Adrenal gland (tissue), 5 donors: ENCODE measurements at regions not wholly inside any gene's neighbourhood (a gene's known extent, or its start where the extent isn't known, plus 50 kb on each side); places are given as distances from the start of the nearest gene placed in this dataset.

Experiments used
- POLR2A ChIP-seq, 2 donors: fragments of 450-650 bp; IDR thresholded peaks; one replicate each; pipeline ENCODE4 v1.6.1; 2017; ENCODE audit warnings: antibody characterized with exemption in 2 of 2, mild to moderate bottlenecking in 2 of 2, moderate library complexity in 1 of 2
- TF ChIP-seq, protein P1 (sequence below), 6 experiments: fragments of 450-650 bp in 4 of 6; fragments of 200-600 bp in 2 of 6; sonication (generic) in 1 of 6; IDR thresholded peaks; 1 replicate in 5 of 6; 2 replicates in 1 of 6; pipeline versions ENCODE4 v1.5.1 to v1.8.0; 2016 to 2021; ENCODE audit warnings: antibody characterized with exemption in 6 of 6, mild to moderate bottlenecking in 2 of 6, moderate library complexity in 1 of 6
- donor health status: DM: no; HTN: no; CAD: no.

DNA sequence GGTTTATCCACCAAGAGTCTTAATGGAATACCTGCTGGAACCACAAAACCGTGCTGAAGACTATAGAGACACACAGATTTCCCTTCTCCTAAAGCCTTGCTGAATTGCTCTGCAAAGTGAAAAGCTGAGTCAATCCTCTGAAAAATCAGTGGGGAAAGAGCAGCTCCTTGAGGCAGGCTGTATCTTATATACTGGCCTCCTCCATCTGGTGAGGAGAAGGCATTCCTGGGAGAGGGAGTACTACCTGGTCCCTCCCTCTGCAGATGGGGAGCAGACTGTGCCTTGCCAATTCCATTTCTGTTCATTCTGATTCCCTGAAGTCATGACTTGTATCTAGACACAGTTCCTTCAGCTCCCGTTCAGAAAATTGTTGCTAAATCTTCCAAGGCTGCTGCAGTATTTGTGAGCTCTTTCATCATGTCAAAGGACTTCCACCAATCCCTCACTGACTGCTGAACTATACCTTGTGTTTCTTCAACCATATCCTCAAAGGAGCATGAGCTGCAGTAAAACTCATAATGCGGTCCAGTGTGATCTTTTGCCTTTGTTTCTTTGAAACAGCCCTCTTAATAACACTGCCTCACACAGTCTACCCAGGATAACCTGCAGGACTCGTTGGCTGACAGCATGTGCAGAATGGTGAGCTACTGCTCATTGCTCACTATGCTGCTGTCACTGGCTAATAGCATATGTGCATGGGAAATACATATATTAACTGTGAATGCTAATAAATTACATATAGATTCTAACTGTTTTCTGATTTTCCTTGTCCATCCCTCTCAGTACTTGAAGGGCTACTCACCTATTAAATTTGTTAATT is 84.5 kb downstream of the FOXD1 start:
- TF ChIP-seq, protein P1, sequence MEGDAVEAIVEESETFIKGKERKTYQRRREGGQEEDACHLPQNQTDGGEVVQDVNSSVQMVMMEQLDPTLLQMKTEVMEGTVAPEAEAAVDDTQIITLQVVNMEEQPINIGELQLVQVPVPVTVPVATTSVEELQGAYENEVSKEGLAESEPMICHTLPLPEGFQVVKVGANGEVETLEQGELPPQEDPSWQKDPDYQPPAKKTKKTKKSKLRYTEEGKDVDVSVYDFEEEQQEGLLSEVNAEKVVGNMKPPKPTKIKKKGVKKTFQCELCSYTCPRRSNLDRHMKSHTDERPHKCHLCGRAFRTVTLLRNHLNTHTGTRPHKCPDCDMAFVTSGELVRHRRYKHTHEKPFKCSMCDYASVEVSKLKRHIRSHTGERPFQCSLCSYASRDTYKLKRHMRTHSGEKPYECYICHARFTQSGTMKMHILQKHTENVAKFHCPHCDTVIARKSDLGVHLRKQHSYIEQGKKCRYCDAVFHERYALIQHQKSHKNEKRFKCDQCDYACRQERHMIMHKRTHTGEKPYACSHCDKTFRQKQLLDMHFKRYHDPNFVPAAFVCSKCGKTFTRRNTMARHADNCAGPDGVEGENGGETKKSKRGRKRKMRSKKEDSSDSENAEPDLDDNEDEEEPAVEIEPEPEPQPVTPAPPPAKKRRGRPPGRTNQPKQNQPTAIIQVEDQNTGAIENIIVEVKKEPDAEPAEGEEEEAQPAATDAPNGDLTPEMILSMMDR (IDR thresholded peaks at IDR 0.05), result no peak
- no peak for TF ChIP-seq POLR2A (IDR thresholded peaks at IDR 0.05)
